IMR-90 (cell line): ENCODE measurements at regions not wholly inside any gene's neighbourhood (a gene's known extent, or its start where the extent isn't known, plus 50 kb on each side); places are given as distances from the start of the nearest gene placed in this dataset.

Source experiments
- ATAC-seq: fragments of 200-7000 bp; cut with Tn5 transposase; 2 replicates; pipeline ENCODE4 v1.9.1; 2020; ENCODE audit warnings: low read depth, mild to moderate bottlenecking, moderate library complexity
- BruUV-seq: library from RNA; stranded (reverse); fragments of 400-500 nt; replicated peaks from 2 replicates; lab custom pipeline; 2021; lab: Mats Ljungman, UMichigan
- CTCF ChIA-PET: fragments of 300-600 bp; formaldehyde crosslinking; extraction: SDS; loops from one replicate; lab custom pipeline; 2021; ENCODE audit warnings: antibody characterized with exemption; lab: Yijun Ruan, JAX
- POLR2A ChIA-PET: fragments of 300-600 bp; sonication (Branson Sonifier 250); formaldehyde crosslinking; loops from one replicate; lab custom pipeline; 2022; ENCODE audit warnings: antibody characterized with exemption; ENCODE audit not compliant: unreplicated experiment; lab: Charles Lee
- DNase-seq: peaks from one replicate; pipeline ENCODE4 v3.0.0; 2013
- H2AFZ ChIP-seq: replicated peaks from 2 replicates; pipeline ENCODE3; 2013; ENCODE audit warnings: low read length, mild to moderate bottlenecking; ENCODE audit not compliant: poor library complexity
- H2AK5ac ChIP-seq: 2 replicates; pipeline ENCODE4 v1.6.1; 2013; ENCODE audit warnings: low read depth, low read length, inconsistent platforms
- H2AK9ac ChIP-seq: replicated peaks from 2 replicates; pipeline ENCODE3; 2013; ENCODE audit warnings: mild to moderate bottlenecking, low read depth, low read length, moderate library complexity; ENCODE audit not compliant: poor library complexity
- H2BK120ac ChIP-seq: 2 replicates; pipeline ENCODE4 v1.6.1; 2013; ENCODE audit warnings: low read depth, low read length, inconsistent platforms
- H2BK15ac ChIP-seq: 3 replicates; pipeline ENCODE4 v1.6.1; 2013; ENCODE audit warnings: low read depth, low read length, inconsistent platforms
- H2BK20ac ChIP-seq: 2 replicates; pipeline ENCODE4 v1.6.1; 2013; ENCODE audit warnings: low read depth, mild to moderate bottlenecking, inconsistent platforms, low read length, moderate library complexity
- H2BK5ac ChIP-seq: 2 replicates; pipeline ENCODE4 v1.6.1; 2013; ENCODE audit warnings: mild to moderate bottlenecking, low read depth, low read length, inconsistent platforms; ENCODE audit not compliant: poor library complexity, severe bottlenecking
- H3K14ac ChIP-seq: replicated peaks from 2 replicates; pipeline ENCODE4 v1.6.1; 2013; ENCODE audit warnings: low read depth, low read length, inconsistent platforms
- H3K18ac ChIP-seq: 2 replicates; pipeline ENCODE4 v1.6.1; 2013; ENCODE audit warnings: low read depth, low read length, control low read depth
- H3K23ac ChIP-seq: 2 replicates; pipeline ENCODE4 v1.6.1; 2013; ENCODE audit warnings: low read depth, low read length, inconsistent platforms
- H3K27ac ChIP-seq: 2 replicates; pipeline ENCODE4 v1.5.1; 2013; ENCODE audit warnings: mild to moderate bottlenecking, control low read depth, low read length; ENCODE audit not compliant: insufficient read depth
- H3K27me3 ChIP-seq: 2 replicates; pipeline ENCODE4 v1.6.1; 2013; ENCODE audit warnings: low read length; ENCODE audit not compliant: control insufficient read depth, insufficient read depth
- H3K36me3 ChIP-seq: 2 replicates; pipeline ENCODE4 v1.6.1; 2013; ENCODE audit warnings: low read length, mixed read lengths; ENCODE audit not compliant: control insufficient read depth, insufficient read depth
- H3K4ac ChIP-seq: 2 replicates; pipeline ENCODE4 v1.6.1; 2013; ENCODE audit warnings: low read depth, low read length, inconsistent platforms
- H3K4me1 ChIP-seq: 2 replicates; pipeline ENCODE4 v1.6.1; 2013; ENCODE audit warnings: low read length, mixed read lengths; ENCODE audit not compliant: control insufficient read depth, insufficient read depth
- H3K4me2 ChIP-seq: 2 replicates; pipeline ENCODE4 v1.6.1; 2013; ENCODE audit warnings: low read depth, mild to moderate bottlenecking, control low read depth, low read length, moderate library complexity
- H3K4me3 ChIP-seq: 2 replicates; pipeline ENCODE4 v1.5.1; 2013; ENCODE audit warnings: low read depth, mild to moderate bottlenecking, control low read depth, low read length, moderate library complexity; ENCODE audit not compliant: insufficient read depth
- H3K56ac ChIP-seq: 2 replicates; pipeline ENCODE4 v1.6.1; 2013; ENCODE audit warnings: low read length, inconsistent platforms; ENCODE audit not compliant: insufficient read depth; ENCODE audit errors: extremely low read depth
- H3K79me1 ChIP-seq, 2 experiments: 2 replicates each; pipeline ENCODE4 v1.6.1; 2013; ENCODE audit warnings: low read length in 2 of 2, inconsistent platforms in 1 of 2, low read depth in 1 of 2
- H3K9ac ChIP-seq: 2 replicates; pipeline ENCODE4 v1.6.1; 2013; ENCODE audit warnings: low read depth, low read length, control low read depth
- H3K9me1 ChIP-seq: 2 replicates; pipeline ENCODE4 v1.6.1; 2013; ENCODE audit warnings: low read length, inconsistent platforms; ENCODE audit not compliant: insufficient read depth
- H3K9me3 ChIP-seq: 2 replicates; pipeline ENCODE4 v1.6.1; 2013; ENCODE audit warnings: low read length; ENCODE audit not compliant: control insufficient read depth, insufficient read depth
- H4K20me1 ChIP-seq: 2 replicates; pipeline ENCODE4 v1.6.1; 2013; ENCODE audit warnings: low read length, inconsistent platforms; ENCODE audit not compliant: insufficient read depth
- H4K5ac ChIP-seq: 2 replicates; pipeline ENCODE4 v1.6.1; 2013; ENCODE audit warnings: mild to moderate bottlenecking, low read depth, low read length, control low read depth
- H4K8ac ChIP-seq, 2 experiments: 2 replicates each; pipeline ENCODE4 v1.6.1; 2013; ENCODE audit warnings: low read depth in 2 of 2, low read length in 2 of 2, control low read depth in 1 of 2, inconsistent platforms in 1 of 2
- H4K91ac ChIP-seq: 2 replicates; pipeline ENCODE4 v1.6.1; 2013; ENCODE audit warnings: low read depth, low read length, inconsistent platforms; ENCODE audit not compliant: insufficient read depth
- BHLHE40 ChIP-seq: fragments of 150-350 bp; IDR thresholded peaks from 2 replicates; pipeline ENCODE4 v1.6.1; 2016; ENCODE audit warnings: mild to moderate bottlenecking, low read depth, low read length
- CHD1 ChIP-seq: IDR thresholded peaks from 2 replicates; pipeline ENCODE4 v1.6.1; 2012; ENCODE audit warnings: low read depth, low read length, improper control_type of control experiment
- CTCF ChIP-seq: conservative IDR thresholded peaks from 2 replicates; pipeline ENCODE4 v1.5.1; 2012; ENCODE audit warnings: mild to moderate bottlenecking, low read depth, low read length, improper control_type of control experiment
- ELK1 ChIP-seq: fragments of 150-350 bp; IDR thresholded peaks from 2 replicates; pipeline ENCODE4 v1.6.1; 2016; ENCODE audit warnings: low read depth, mild to moderate bottlenecking, low read length, moderate library complexity, borderline replicate concordance
- FOS ChIP-seq: fragments of 150-350 bp; IDR thresholded peaks from 2 replicates; pipeline ENCODE4 v1.6.1; 2016; ENCODE audit warnings: low read depth, low read length
- WGBS, 2 experiments: methylation state at CpG; one replicate each; pipeline versions ENCODE4 v1.1.5 to v1.1.7; 2013; ENCODE audit warnings: missing lambda C conversion rate in 2 of 2; ENCODE audit not compliant: insufficient read length in 1 of 2; ENCODE audit errors: extremely low coverage in 2 of 2; 5-methylcytosine and 5-hydroxymethylcytosine counted together
- dilution Hi-C: fragments of 300-500 bp; cut with HindIII; formaldehyde crosslinking; loops from one replicate; pipeline ENCODE4 v1.14.3; 2018; ENCODE audit warnings: low sequenced_read_pairs; ENCODE audit not compliant: unreplicated experiment
- in situ Hi-C: fragments of 300-500 bp; cut with MboI; formaldehyde crosslinking; loops from 3 replicates; pipeline ENCODE4 v1.14.3; 2019; ENCODE audit warnings: low sequenced_read_pairs, inconsistent platforms, mixed read lengths
- intact Hi-C: fragments of 100-400 bp; cut with micrococcal nuclease; formaldehyde crosslinking; loops from 2 replicates; pipeline ENCODE4 v1.10.0; 2022
- TF ChIP-seq, protein P1 (sequence below): fragments of 150-350 bp; IDR thresholded peaks from 2 replicates; pipeline ENCODE4 v1.6.1; 2017; ENCODE audit warnings: mild to moderate bottlenecking, antibody characterized with exemption, low read length, low read depth

GRCh38 chr5:84480873-84481637 is 96.4 kb upstream of the EDIL3 start:
- no peak overlapping the region for H3K14ac ChIP-seq
- H3K4me1 ChIP-seq = no peaks in the 10 kb centered on the region
- no CpG with 5 or more reads among the region's 5 CpGs for WGBS, 2 experiments
- dilution Hi-C loops (no loop called here), in situ Hi-C loops (no loop called here), intact Hi-C loops (no loop called here)
- no peak overlapping the region for H4K5ac ChIP-seq
- H3K79me1 ChIP-seq = no peaks in the 10 kb centered on the region
- TF ChIP-seq CHD1 (no peak), CTCF (no peak), BHLHE40 (no peak), ELK1 (no peak), FOS (no peak)
- TF ChIP-seq, protein P1, sequence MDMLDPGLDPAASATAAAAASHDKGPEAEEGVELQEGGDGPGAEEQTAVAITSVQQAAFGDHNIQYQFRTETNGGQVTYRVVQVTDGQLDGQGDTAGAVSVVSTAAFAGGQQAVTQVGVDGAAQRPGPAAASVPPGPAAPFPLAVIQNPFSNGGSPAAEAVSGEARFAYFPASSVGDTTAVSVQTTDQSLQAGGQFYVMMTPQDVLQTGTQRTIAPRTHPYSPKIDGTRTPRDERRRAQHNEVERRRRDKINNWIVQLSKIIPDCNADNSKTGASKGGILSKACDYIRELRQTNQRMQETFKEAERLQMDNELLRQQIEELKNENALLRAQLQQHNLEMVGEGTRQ = no peak
- no peaks in the 10 kb centered on the region for H4K20me1 ChIP-seq
- no peak overlapping the region for H2BK15ac ChIP-seq
- H3K18ac ChIP-seq = no peak overlapping the region
- H2AK5ac ChIP-seq = no peak overlapping the region
- no peak overlapping the region for H2AK9ac ChIP-seq
- no peak overlapping the region for H3K23ac ChIP-seq
- H3K4me3 ChIP-seq = no peak overlapping the region
- H2BK20ac ChIP-seq = no peak overlapping the region
- H2BK120ac ChIP-seq = no peak overlapping the region
- no peak overlapping the region for H3K27ac ChIP-seq
- no peak overlapping the region for H2BK5ac ChIP-seq
- H3K9me1 ChIP-seq = no peaks in the 10 kb centered on the region
- POLR2A ChIA-PET = no interaction called here
- no peak overlapping the region for H3K56ac ChIP-seq
- no peak overlapping the region for H2AFZ ChIP-seq
- ATAC-seq = no peak
- H3K27me3 ChIP-seq = no peaks in the 10 kb centered on the region
- no peak overlapping the region for H3K4ac ChIP-seq
- H3K9ac ChIP-seq = no peak overlapping the region
- no peak for DNase-seq
- H4K8ac ChIP-seq = no peak overlapping the region
- H3K9me3 ChIP-seq = no peaks in the 10 kb centered on the region
- no peaks in the 10 kb centered on the region for H3K36me3 ChIP-seq
- H4K91ac ChIP-seq = no peak overlapping the region
- no peak overlapping the region for H3K4me2 ChIP-seq
- CTCF ChIA-PET = interaction anchor here (1.0 kb wide), 1 partner anchor 29 kb away, joined by 3 read pairs; no protein-coding TSS in a partner anchor
- BruUV-seq = no TSS peak
